GM19043 (cell line): ENCODE measurements at regions not wholly inside any gene's neighbourhood (a gene's known extent, or its start where the extent isn't known, plus 50 kb on each side); places are given as distances from the start of the nearest gene placed in this dataset.
"Not testable (repeated sequence)": the region's sequence is repeated elsewhere in the genome, so short reads cannot be mapped to it uniquely, and the experiment has no call there.

Source experiments
- ATAC-seq: cut with Tn5 transposase; IDR thresholded peaks from one replicate; pipeline ENCODE4 v1.9.1; 2021; ENCODE audit warnings: low read depth; ENCODE audit not compliant: unreplicated experiment

- no peak for ATAC-seq
These were observed 407.0 kb downstream of the KLHL4 start for GRCh38 chrX:87924619-87925018.

- no peak for ATAC-seq
These were observed 424.2 kb downstream of the KLHL4 start for GRCh38 chrX:87941841-87942240.

- no peak for ATAC-seq
These were observed 443.9 kb downstream of the KLHL4 start for GRCh38 chrX:87961471-87961870.

GRCh38 chrX:87968118-87968517 is 450.5 kb downstream of the KLHL4 start:
- ATAC-seq, result no peak

GRCh38 chrX:87972121-87972520 is 454.5 kb downstream of the KLHL4 start:
- not testable (repeated sequence) for ATAC-seq

GRCh38 chrX:87975365-87975764 is 457.8 kb downstream of the KLHL4 start:
- no peak for ATAC-seq

- ATAC-seq, result not testable (repeated sequence)
These were observed 490.3 kb downstream of the KLHL4 start for GRCh38 chrX:88007873-88008272.

- no peak for ATAC-seq
These were observed 506.4 kb downstream of the KLHL4 start for GRCh38 chrX:88024022-88024421.

- ATAC-seq, result no peak
These were observed 554.9 kb downstream of the KLHL4 start for GRCh38 chrX:88072339-88073030.

GRCh38 chrX:88101968-88102367 is 584.4 kb downstream of the KLHL4 start:
- no peak for ATAC-seq

GRCh38 chrX:88135735-88136134 is 611.3 kb upstream of the CPXCR1 start:
- ATAC-seq, result no peak

GRCh38 chrX:88136328-88136727 is 610.7 kb upstream of the CPXCR1 start:
- ATAC-seq, result no peak

- ATAC-seq, result no peak
These were observed 600.4 kb upstream of the CPXCR1 start for GRCh38 chrX:88146577-88146976.

GRCh38 chrX:88170553-88170952 is 576.5 kb upstream of the CPXCR1 start:
- ATAC-seq, result no peak

- not testable (repeated sequence) for ATAC-seq
These were observed 573.0 kb upstream of the CPXCR1 start for GRCh38 chrX:88173932-88174440.

- no peak for ATAC-seq
These were observed 544.9 kb upstream of the CPXCR1 start for GRCh38 chrX:88202149-88202548.

GRCh38 chrX:88244066-88244465 is 503.0 kb upstream of the CPXCR1 start:
- no peak for ATAC-seq

GRCh38 chrX:88284844-88285243 is 462.2 kb upstream of the CPXCR1 start:
- no peak for ATAC-seq

- not testable (repeated sequence) for ATAC-seq
These were observed 433.1 kb upstream of the CPXCR1 start for GRCh38 chrX:88313972-88314371.

GRCh38 chrX:88325634-88326033 is 421.4 kb upstream of the CPXCR1 start:
- no peak for ATAC-seq

- no peak for ATAC-seq
These were observed 391.8 kb upstream of the CPXCR1 start for GRCh38 chrX:88355252-88355651.

GRCh38 chrX:88366314-88366713 is 380.7 kb upstream of the CPXCR1 start:
- no peak for ATAC-seq

GRCh38 chrX:88378406-88378805 is 368.6 kb upstream of the CPXCR1 start:
- ATAC-seq, result no peak
